H1 (cell line): ENCODE measurements at regions not wholly inside any gene's neighbourhood (a gene's known extent, or its start where the extent isn't known, plus 50 kb on each side); places are given as distances from the start of the nearest gene placed in this dataset.

Experiments used
- CTCF ChIA-PET: fragments of 300-600 bp; sonication (Branson Sonifier 250); formaldehyde crosslinking; loops from one replicate; lab custom pipeline; 2021; ENCODE audit not compliant: partially characterized antibody; lab: Charles Lee
- POLR2A ChIA-PET: fragments of 300-600 bp; sonication (Branson Sonifier 250); formaldehyde crosslinking; loops from one replicate; lab custom pipeline; 2021; ENCODE audit warnings: inconsistent platforms; ENCODE audit not compliant: partially characterized antibody; lab: Charles Lee
- DNase-seq, 2 experiments: peaks; one replicate each; pipeline versions ENCODE4 v3.0.0 to v3.0.0-alpha.2; 2010 to 2022; ENCODE audit warnings: low spot score in 2 of 2, low read depth in 1 of 2, mixed read lengths in 1 of 2
- FAIRE-seq: peaks from 2 replicates; lab custom pipeline; 2011; peaks lifted over from hg19 to GRCh38; lab: Jason Lieb, UNC
- H2AFZ ChIP-seq: 2 replicates; pipeline ENCODE4 v1.8.1; 2012; ENCODE audit warnings: low read length, inconsistent platforms
- H2AK5ac ChIP-seq: 2 replicates; pipeline ENCODE4 v1.6.1; 2013; ENCODE audit warnings: low read depth, low read length
- H2BK120ac ChIP-seq: replicated peaks from 2 replicates; pipeline ENCODE3; 2013; ENCODE audit warnings: low read depth, low read length, inconsistent platforms
- H2BK12ac ChIP-seq: 2 replicates; pipeline ENCODE4 v1.6.1; 2013; ENCODE audit warnings: low read depth, low read length
- H2BK15ac ChIP-seq: 2 replicates; pipeline ENCODE4 v1.6.1; 2013; ENCODE audit warnings: low read length
- H2BK20ac ChIP-seq: 2 replicates; pipeline ENCODE4 v1.6.1; 2013; ENCODE audit warnings: low read length
- H2BK5ac ChIP-seq: 2 replicates; pipeline ENCODE4 v1.6.1; 2013; ENCODE audit warnings: low read depth, low read length
- H3K14ac ChIP-seq: 2 replicates; pipeline ENCODE4 v1.6.1; 2013; ENCODE audit warnings: inconsistent platforms; ENCODE audit not compliant: insufficient read length
- H3K18ac ChIP-seq: 2 replicates; pipeline ENCODE4 v1.6.1; 2013; ENCODE audit warnings: low read length; ENCODE audit errors: extremely low read depth
- H3K23ac ChIP-seq: 2 replicates; pipeline ENCODE4 v1.6.1; 2013; ENCODE audit warnings: inconsistent platforms; ENCODE audit not compliant: insufficient read length
- H3K23me2 ChIP-seq: 2 replicates; pipeline ENCODE4 v1.6.1; 2013; ENCODE audit warnings: low read depth, low read length
- H3K27ac ChIP-seq: 2 replicates; pipeline ENCODE4 v1.6.1; 2011; ENCODE audit warnings: low read depth, low read length, inconsistent platforms
- H3K27me3 ChIP-seq, 4 experiments: replicated peaks in 1 of 4; 1 replicate in 1 of 4; 2 replicates in 3 of 4; pipeline versions ENCODE4 v1.6.1 to v1.8.1; 2011 to 2013; ENCODE audit warnings: low read length in 3 of 4, mild to moderate bottlenecking in 3 of 4, inconsistent platforms in 2 of 4, mixed read lengths in 2 of 4, moderate library complexity in 1 of 4; ENCODE audit not compliant: control insufficient read depth in 3 of 4, insufficient read depth in 3 of 4; ENCODE audit errors: extremely low read depth in 1 of 4
- H3K36me3 ChIP-seq, 4 experiments: 2 replicates each; pipeline versions ENCODE4 v1.6.1 to v1.8.1; 2011 to 2013; ENCODE audit warnings: mild to moderate bottlenecking in 4 of 4, low read length in 3 of 4, moderate library complexity in 2 of 4, control low read depth in 1 of 4, inconsistent platforms in 1 of 4; ENCODE audit not compliant: insufficient read depth in 4 of 4, control insufficient read depth in 2 of 4
- H3K4ac ChIP-seq: replicated peaks from 2 replicates; pipeline ENCODE3; 2013; ENCODE audit warnings: low read length, low read depth, mixed read lengths, inconsistent platforms; ENCODE audit not compliant: insufficient read length
- H3K4me1 ChIP-seq, 4 experiments: replicated peaks in 1 of 4; 1 replicate in 1 of 4; 2 replicates in 3 of 4; pipeline versions ENCODE4 v1.6.1 to v1.8.1; 2011 to 2013; ENCODE audit warnings: low read length in 3 of 4, inconsistent platforms in 2 of 4, mixed read lengths in 1 of 4; ENCODE audit not compliant: insufficient read depth in 4 of 4, control insufficient read depth in 3 of 4
- H3K4me2 ChIP-seq, 2 experiments: 2 replicates each; pipeline versions ENCODE4 v1.6.1 to v1.8.1; 2011 to 2013; ENCODE audit warnings: low read depth in 2 of 2, low read length in 2 of 2, control low read depth in 1 of 2, inconsistent platforms in 1 of 2, mild to moderate bottlenecking in 1 of 2; ENCODE audit not compliant: insufficient read depth in 1 of 2
- H3K4me3 ChIP-seq, 4 experiments: fragments of 200-600, 300-600 bp in 1 of 4; sonication (generic), shearing (Covaris generic), sonication (Bioruptor Twin) in 1 of 4; 2 replicates each; pipeline versions ENCODE4 v1.5.1 to v1.8.1; 2011 to 2016; ENCODE audit warnings: low read length in 4 of 4, low read depth in 3 of 4, control low read depth in 2 of 4, inconsistent platforms in 2 of 4, mild to moderate bottlenecking in 2 of 4, mixed read lengths in 1 of 4, moderate library complexity in 1 of 4; ENCODE audit not compliant: insufficient read depth in 2 of 4; ENCODE audit errors: extremely low read depth in 1 of 4
- H3K56ac ChIP-seq: replicated peaks from 2 replicates; pipeline ENCODE3; 2013; ENCODE audit warnings: low read depth, mild to moderate bottlenecking, mixed read lengths, low read length, inconsistent platforms; ENCODE audit not compliant: insufficient read length
- H3K79me1 ChIP-seq: 2 replicates; pipeline ENCODE4 v1.6.1; 2013; ENCODE audit warnings: low read depth, low read length, control low read depth
- H3K79me2 ChIP-seq, 2 experiments: 2 replicates each; pipeline versions ENCODE4 v1.6.1 to v1.8.1; 2012 to 2013; ENCODE audit warnings: low read length in 2 of 2, mild to moderate bottlenecking in 2 of 2, inconsistent platforms in 1 of 2; ENCODE audit not compliant: insufficient read depth in 2 of 2, control insufficient read depth in 1 of 2
- H3K9ac ChIP-seq, 4 experiments: replicated peaks in 1 of 4; 1 replicate in 1 of 4; 2 replicates in 3 of 4; pipeline versions ENCODE4 v1.6.1 to v1.8.1; 2011 to 2013; ENCODE audit warnings: low read depth in 3 of 4, low read length in 3 of 4, control low read depth in 2 of 4, mild to moderate bottlenecking in 2 of 4, moderate library complexity in 2 of 4, inconsistent platforms in 1 of 4; ENCODE audit errors: extremely low read depth in 1 of 4
- H3K9me3 ChIP-seq, 2 experiments: 2 replicates each; pipeline versions ENCODE4 v1.6.1 to v1.8.1; 2012 to 2013; ENCODE audit warnings: mild to moderate bottlenecking in 2 of 2, moderate library complexity in 2 of 2, control low read depth in 1 of 2, inconsistent platforms in 1 of 2, low read depth in 1 of 2, low read length in 1 of 2, mixed read lengths in 1 of 2; ENCODE audit not compliant: insufficient read depth in 2 of 2
- H4K20me1 ChIP-seq, 2 experiments: replicated peaks in 1 of 2; 2 replicates each; pipeline versions ENCODE3 to v1.8.1; 2011 to 2013; ENCODE audit warnings: inconsistent platforms in 2 of 2, low read length in 2 of 2, mild to moderate bottlenecking in 1 of 2; ENCODE audit not compliant: insufficient read depth in 2 of 2, control insufficient read depth in 1 of 2
- H4K5ac ChIP-seq: 2 replicates; pipeline ENCODE4 v1.6.1; 2013; ENCODE audit warnings: low read length, low read depth, mixed read lengths, inconsistent platforms; ENCODE audit not compliant: insufficient read length
- H4K8ac ChIP-seq: 2 replicates; pipeline ENCODE4 v1.8.0; 2013; ENCODE audit warnings: mild to moderate bottlenecking, moderate library complexity, low read length, inconsistent platforms; ENCODE audit not compliant: insufficient read depth; ENCODE audit errors: extremely low read depth
- H4K91ac ChIP-seq: replicated peaks from 2 replicates; pipeline ENCODE3; 2013; ENCODE audit warnings: low read length, mixed read lengths, inconsistent platforms; ENCODE audit not compliant: insufficient read length
- CBX8 ChIP-seq: fragments of 300-800, 300-1000 bp; sonication (generic); IDR thresholded peaks from 2 replicates; pipeline ENCODE4 v1.7.1; 2016; ENCODE audit warnings: low read depth, low read length, borderline replicate concordance
- CEBPB ChIP-seq: IDR thresholded peaks from 2 replicates; pipeline ENCODE4 v1.6.1; 2012; ENCODE audit warnings: low read depth, low read length
- CTBP2 ChIP-seq: IDR thresholded peaks from 2 replicates; pipeline ENCODE4 v1.7.0; 2011; ENCODE audit warnings: borderline replicate concordance, mild to moderate bottlenecking, moderate library complexity, mixed read lengths, low read length; ENCODE audit not compliant: insufficient read depth, insufficient read length
- E2F6 ChIP-seq: IDR thresholded peaks from 2 replicates; pipeline ENCODE4 v1.6.1; 2012; ENCODE audit warnings: inconsistent platforms
- FOSL1 ChIP-seq: IDR thresholded peaks from 2 replicates; pipeline ENCODE4 v1.6.1; 2011; ENCODE audit warnings: mild to moderate bottlenecking, low read depth, low read length, moderate library complexity; ENCODE audit not compliant: insufficient read depth
- HDAC6 ChIP-seq: IDR thresholded peaks from one replicate; pipeline ENCODE4 v1.7.1; 2012; ENCODE audit warnings: low read depth, mild to moderate bottlenecking, inconsistent platforms, low read length, moderate library complexity
- NRF1 ChIP-seq: IDR thresholded peaks from 2 replicates; pipeline ENCODE4 v1.6.1; 2011; ENCODE audit warnings: mild to moderate bottlenecking, low read depth, low read length, improper control_type of control experiment
- RAD21 ChIP-seq, 2 experiments: IDR thresholded peaks in 1 of 2; conservative IDR thresholded peaks in 1 of 2; 2 replicates each; pipeline ENCODE4 v1.6.1; 2011; ENCODE audit warnings: low read depth in 2 of 2, low read length in 2 of 2, improper control_type of control experiment in 1 of 2, inconsistent platforms in 1 of 2, mild to moderate bottlenecking in 1 of 2, moderate library complexity in 1 of 2
- RNF2 ChIP-seq: fragments of 200-900, 300-1000 bp; sonication (generic); IDR thresholded peaks from 2 replicates; pipeline ENCODE4 v1.7.1; 2016; ENCODE audit warnings: borderline replicate concordance, low read depth, mild to moderate bottlenecking, antibody characterized with exemption, low read length; ENCODE audit not compliant: poor library complexity, severe bottlenecking; ENCODE audit errors: missing control alignments
- SP2 ChIP-seq: IDR thresholded peaks from 2 replicates; pipeline ENCODE4 v1.6.1; 2012; ENCODE audit warnings: mild to moderate bottlenecking, low read length, inconsistent platforms
- WGBS, 2 experiments: shearing (Covaris generic) in 1 of 2; methylation state at CpG; one replicate each; pipeline versions ENCODE4 v1.1.6 to v1.1.7; 2013 to 2015; ENCODE audit warnings: low lambda C conversion rate in 2 of 2, mixed read lengths in 2 of 2, inconsistent platforms in 1 of 2, low coverage in 1 of 2, missing lambda C conversion rate in 1 of 2; ENCODE audit not compliant: insufficient replicate concordance in 2 of 2, insufficient coverage in 1 of 2, insufficient read length in 1 of 2; ENCODE audit errors: extremely low coverage in 1 of 2, missing lambda C conversion rate in 1 of 2; 5-methylcytosine and 5-hydroxymethylcytosine counted together

DNA sequence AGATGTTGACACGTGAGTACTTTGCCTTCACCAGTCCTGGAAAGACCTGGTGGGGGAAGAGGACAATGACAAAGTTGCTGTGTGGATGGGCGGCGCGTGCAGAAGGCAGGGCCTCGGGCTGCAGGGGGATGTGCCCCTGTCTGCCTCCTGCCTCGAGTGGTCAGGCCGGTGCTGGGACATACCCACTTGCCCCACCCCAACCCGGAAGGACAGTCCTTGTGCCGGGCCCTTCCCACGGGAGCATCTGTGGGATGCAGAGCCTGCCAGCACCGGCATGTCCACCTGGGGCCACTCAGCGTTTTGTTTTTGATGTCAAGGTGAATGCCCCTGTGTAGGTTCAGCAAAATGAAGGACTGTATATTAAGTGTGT, 60.5 kb upstream of the BHLHE23 start:
- Histone ChIP-seq H3K23ac (no peak overlapping the region), H2AFZ (no peak overlapping the region), H2AK5ac (no peak overlapping the region), H3K36me3 (no peaks in the 10 kb centered on the region), H3K9ac (no peak overlapping the region), H4K5ac (no peak overlapping the region), H3K79me2 (no peaks in the 10 kb centered on the region), H3K23me2 (peaks cover under 1% of the 10 kb centered on the region; the same call in 1 of the 2 replicates), H3K9me3 (no peaks in the 10 kb centered on the region; a peak in 1 of 4 replicates), H3K4me1 (peaks cover 0 to 3% (median 1%) of the 10 kb centered on the region in 4 experiments; a peak in 5 of 7 replicates), H3K18ac (no peak overlapping the region), H3K79me1 (no peaks in the 10 kb centered on the region), H3K4me3 (no peak overlapping the region), H2BK20ac (no peak overlapping the region), H4K8ac (no peak overlapping the region), H3K56ac (no peak overlapping the region), H4K20me1 (no peaks in the 10 kb centered on the region), H3K4ac (no peak overlapping the region), H2BK12ac (no peak overlapping the region; the same call in 1 of the 2 replicates), H3K27me3 (peaks cover 6 to 12% (median 11%) of the 10 kb centered on the region in 4 experiments), H2BK120ac (no peak overlapping the region), H2BK5ac (no peak overlapping the region), H3K4me2 (no peak overlapping the region), H3K14ac (no peak overlapping the region), H4K91ac (no peak overlapping the region), H2BK15ac (no peak overlapping the region), H3K27ac (no peak overlapping the region)
- ChIA-PET POLR2A (no interaction called here), CTCF (no interaction called here)
- DNase-seq (no peak), FAIRE-seq (no peak)
- 85% methylated on average over 11 of the region's 12 CpGs; no CpG with 5 or more reads in 1 of the 2 experiments for WGBS, 2 experiments
- TF ChIP-seq CBX8 (no peak), RNF2 (no peak), SP2 (no peak), HDAC6 (no peak), NRF1 (no peak), FOSL1 (no peak), CEBPB (no peak), E2F6 (no peak), CTBP2 (no peak), RAD21 (IDR thresholded peaks at IDR 0.05 in 1 of 2, conservative IDR thresholded peaks at IDR 0.05 in 1 of 2; ENCODE audit: low read depth in 2 of 2, low read length in 2 of 2) (no peak)
